ENCODE measurements at regions not wholly inside any gene's neighbourhood (a gene's known extent, or its start where the extent isn't known, plus 50 kb on each side); places are given as distances from the start of the nearest gene placed in this dataset.
A peak's percentile ranks its signal among the peaks of the same experiment; 100 is the strongest.

- Mint-ChIP-seq H3K9me3 (no peaks in the 10 kb centered on the region), H3K36me3 (ENCODE audit: low read depth) (peaks cover 21% of the 10 kb centered on the region), H3K27me3 (ENCODE audit: insufficient read depth) (peaks cover 3% of the 10 kb centered on the region), H3K4me1 (ENCODE audit: low read depth) (peaks cover 55% of the 10 kb centered on the region), H3K27ac (no peak overlapping the region), H3K4me3 (no peak overlapping the region)
- DNase-seq = no peak
- TF ChIP-seq, protein P1, sequence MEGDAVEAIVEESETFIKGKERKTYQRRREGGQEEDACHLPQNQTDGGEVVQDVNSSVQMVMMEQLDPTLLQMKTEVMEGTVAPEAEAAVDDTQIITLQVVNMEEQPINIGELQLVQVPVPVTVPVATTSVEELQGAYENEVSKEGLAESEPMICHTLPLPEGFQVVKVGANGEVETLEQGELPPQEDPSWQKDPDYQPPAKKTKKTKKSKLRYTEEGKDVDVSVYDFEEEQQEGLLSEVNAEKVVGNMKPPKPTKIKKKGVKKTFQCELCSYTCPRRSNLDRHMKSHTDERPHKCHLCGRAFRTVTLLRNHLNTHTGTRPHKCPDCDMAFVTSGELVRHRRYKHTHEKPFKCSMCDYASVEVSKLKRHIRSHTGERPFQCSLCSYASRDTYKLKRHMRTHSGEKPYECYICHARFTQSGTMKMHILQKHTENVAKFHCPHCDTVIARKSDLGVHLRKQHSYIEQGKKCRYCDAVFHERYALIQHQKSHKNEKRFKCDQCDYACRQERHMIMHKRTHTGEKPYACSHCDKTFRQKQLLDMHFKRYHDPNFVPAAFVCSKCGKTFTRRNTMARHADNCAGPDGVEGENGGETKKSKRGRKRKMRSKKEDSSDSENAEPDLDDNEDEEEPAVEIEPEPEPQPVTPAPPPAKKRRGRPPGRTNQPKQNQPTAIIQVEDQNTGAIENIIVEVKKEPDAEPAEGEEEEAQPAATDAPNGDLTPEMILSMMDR (IDR thresholded peaks at IDR 0.05) = no peak
These were observed 321.4 kb upstream of the RGS6 start for GRCh38 chr14:71610797-71611196.

- H3K27ac Mint-ChIP-seq = no peak overlapping the region
- no peaks in the 10 kb centered on the region for H3K9me3 Mint-ChIP-seq
- peaks cover 3% of the 10 kb centered on the region for H3K27me3 Mint-ChIP-seq (ENCODE audit: insufficient read depth)
- peaks cover 26% of the 10 kb centered on the region for H3K36me3 Mint-ChIP-seq (ENCODE audit: low read depth)
- peaks cover 50% of the 10 kb centered on the region for H3K4me1 Mint-ChIP-seq (ENCODE audit: low read depth)
- TF ChIP-seq, protein P1 (IDR thresholded peaks at IDR 0.05) = no peak
- no peak overlapping the region for H3K4me3 Mint-ChIP-seq
- DNase-seq = no peak
These were observed 319.1 kb upstream of the RGS6 start for GRCh38 chr14:71613168-71613567.

GRCh38 chr14:71616013-71616412, 316.2 kb upstream of the RGS6 start:
- TF ChIP-seq, protein P1 (IDR thresholded peaks at IDR 0.05) = no peak
- H3K36me3 Mint-ChIP-seq (ENCODE audit: low read depth) = peaks cover 55% of the 10 kb centered on the region
- H3K27me3 Mint-ChIP-seq (ENCODE audit: insufficient read depth) = peaks cover 2% of the 10 kb centered on the region
- peaks cover 71% of the 10 kb centered on the region for H3K4me1 Mint-ChIP-seq (ENCODE audit: low read depth)
- H3K27ac Mint-ChIP-seq = no peak overlapping the region
- no peak overlapping the region for H3K4me3 Mint-ChIP-seq
- DNase-seq = no peak
- peaks cover 4% of the 10 kb centered on the region; the same call in 1 of the 2 replicates for H3K9me3 Mint-ChIP-seq

DNA sequence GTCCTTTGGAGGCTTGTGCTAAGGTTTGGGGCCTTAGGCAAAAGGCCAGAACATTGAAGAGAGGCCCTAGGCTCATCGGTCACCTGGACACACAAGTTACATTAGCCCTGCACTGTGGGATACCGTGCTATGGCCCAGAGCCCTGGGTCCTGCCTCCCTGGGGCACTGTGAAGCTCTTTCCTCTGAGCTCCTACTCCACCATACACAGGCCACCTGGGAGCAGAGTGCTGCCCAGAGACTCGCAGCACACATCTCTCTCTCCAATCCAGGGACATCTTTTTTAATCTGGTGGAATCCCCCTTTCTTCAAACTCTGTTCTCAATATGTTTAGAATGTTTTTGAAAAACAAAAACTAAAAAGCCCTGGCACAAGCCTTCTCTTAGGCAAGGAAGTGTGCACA, 314.2 kb upstream of the RGS6 start:
- H3K4me3 Mint-ChIP-seq = no peak overlapping the region
- H3K9me3 Mint-ChIP-seq = peaks cover 4% of the 10 kb centered on the region; the same call in 1 of the 2 replicates
- peak overlapping the region; percentile 13; the same call in 1 of the 2 replicates for H3K27ac Mint-ChIP-seq
- H3K36me3 Mint-ChIP-seq (ENCODE audit: low read depth) = peaks cover 62% of the 10 kb centered on the region
- H3K27me3 Mint-ChIP-seq (ENCODE audit: insufficient read depth) = peaks cover 4% of the 10 kb centered on the region
- peaks cover 80% of the 10 kb centered on the region for H3K4me1 Mint-ChIP-seq (ENCODE audit: low read depth)
- TF ChIP-seq, protein P1 (IDR thresholded peaks at IDR 0.05) = no peak
- no peak for DNase-seq

- Mint-ChIP-seq H3K27ac (peak overlapping the region; percentile 50; the same call in 1 of the 2 replicates), H3K36me3 (ENCODE audit: low read depth) (peaks cover 66% of the 10 kb centered on the region), H3K4me1 (ENCODE audit: low read depth) (peaks cover 82% of the 10 kb centered on the region), H3K4me3 (no peak overlapping the region), H3K9me3 (peaks cover 4% of the 10 kb centered on the region; the same call in 1 of the 2 replicates), H3K27me3 (ENCODE audit: insufficient read depth) (peaks cover 4% of the 10 kb centered on the region)
- TF ChIP-seq, protein P1 (IDR thresholded peaks at IDR 0.05) = no peak
- no peak for DNase-seq
These were observed 313.5 kb upstream of the RGS6 start for GRCh38 chr14:71618716-71619115.

DNA sequence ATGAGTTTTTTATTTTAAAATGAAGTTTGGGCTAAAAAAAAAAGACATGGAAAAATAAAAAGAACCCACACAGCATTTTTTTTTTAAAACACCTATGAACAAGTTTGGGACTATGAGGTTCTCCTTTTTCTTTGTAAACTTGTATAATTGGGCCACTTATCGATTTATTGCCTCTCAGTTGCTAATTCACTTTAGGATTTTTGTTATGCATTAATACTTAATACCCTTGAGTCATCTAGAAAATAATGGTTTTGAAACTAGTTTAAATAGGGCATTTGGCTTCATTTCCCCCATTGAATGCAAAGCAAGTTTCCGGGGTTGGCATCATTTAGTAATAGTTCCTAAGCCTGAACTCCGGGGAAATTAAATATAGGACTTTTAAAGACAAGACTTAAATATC, 312.8 kb upstream of the RGS6 start:
- no peak for DNase-seq
- Mint-ChIP-seq H3K4me1 (ENCODE audit: low read depth) (peaks cover 84% of the 10 kb centered on the region), H3K27me3 (ENCODE audit: insufficient read depth) (peaks cover 5% of the 10 kb centered on the region), H3K4me3 (peak overlapping the region; percentile 47; the same call in 1 of the 2 replicates), H3K36me3 (ENCODE audit: low read depth) (peaks cover 74% of the 10 kb centered on the region), H3K27ac (peak overlapping the region; percentile 86; the same call in 1 of the 2 replicates), H3K9me3 (peaks cover 4% of the 10 kb centered on the region; the same call in 1 of the 2 replicates)
- TF ChIP-seq, protein P1 (IDR thresholded peaks at IDR 0.05) = no peak
